Panc1 (cell line): ENCODE measurements at regions not wholly inside any gene's neighbourhood (a gene's known extent, or its start where the extent isn't known, plus 50 kb on each side); places are given as distances from the start of the nearest gene placed in this dataset.

Experiments
- ATAC-seq: fragments of 200-7000 bp; cut with Tn5 transposase; 2 replicates; pipeline ENCODE4 v1.9.1; 2020; ENCODE audit warnings: mild to moderate bottlenecking, moderate library complexity
- BruUV-seq: library from RNA; stranded (reverse); fragments of 400-500 nt; replicated peaks from 2 replicates; lab custom pipeline; 2021; lab: Mats Ljungman, UMichigan
- CTCF ChIA-PET: fragments of 300-600 bp; sonication (Branson Sonifier 250); formaldehyde crosslinking; loops from one replicate; lab custom pipeline; 2022; ENCODE audit warnings: antibody characterized with exemption; lab: Charles Lee
- POLR2A ChIA-PET: fragments of 300-600 bp; sonication (Branson Sonifier 250); formaldehyde crosslinking; loops from one replicate; lab custom pipeline; 2022; ENCODE audit warnings: antibody characterized with exemption; lab: Charles Lee
- DNase-seq: peaks from one replicate; pipeline ENCODE4 v3.0.0-alpha.2; 2010; ENCODE audit warnings: low read depth, low spot score
- H3K27ac ChIP-seq: 2 replicates; pipeline ENCODE4 v1.5.1; 2011; ENCODE audit warnings: mild to moderate bottlenecking, low read length, inconsistent platforms
- H3K27me3 ChIP-seq: fragments of 200-500 bp; sonication (Bioruptor generic); 2 replicates; pipeline ENCODE4 v1.6.0; 2014; ENCODE audit warnings: low read length, inconsistent platforms; ENCODE audit not compliant: control insufficient read depth, insufficient read depth
- H3K36me3 ChIP-seq: fragments of 200-500 bp; sonication (Bioruptor generic); 2 replicates; pipeline ENCODE4 v1.5.1; 2014; ENCODE audit warnings: inconsistent platforms, mild to moderate bottlenecking, low read length, moderate library complexity; ENCODE audit not compliant: control insufficient read depth, insufficient read depth
- H3K4me1 ChIP-seq: 2 replicates; pipeline ENCODE4 v1.5.1; 2011; ENCODE audit warnings: inconsistent platforms, mild to moderate bottlenecking, low read length, moderate library complexity; ENCODE audit not compliant: control insufficient read depth, insufficient read depth
- H3K4me3 ChIP-seq, 2 experiments: 2 replicates each; pipeline ENCODE4 v1.5.1; 2011 to 2012; ENCODE audit warnings: low read depth in 2 of 2, low read length in 2 of 2, mild to moderate bottlenecking in 2 of 2, inconsistent platforms in 1 of 2, moderate library complexity in 1 of 2
- H3K9me3 ChIP-seq: fragments of 200-500 bp; sonication (Bioruptor generic); 2 replicates; pipeline ENCODE4 v1.5.1; 2014; ENCODE audit warnings: low read depth, mild to moderate bottlenecking, inconsistent platforms, low read length, moderate library complexity; ENCODE audit not compliant: control insufficient read depth, insufficient read depth
- CTCF ChIP-seq: fragments of 450-650 bp; IDR thresholded peaks from 2 replicates; pipeline ENCODE4 v1.5.1; 2017; ENCODE audit warnings: mild to moderate bottlenecking
- POLR2AphosphoS5 ChIP-seq: IDR thresholded peaks from 2 replicates; pipeline ENCODE4 v1.6.1; 2012; ENCODE audit warnings: mild to moderate bottlenecking, low read depth, low read length, moderate library complexity
- SIN3A ChIP-seq: IDR thresholded peaks from 2 replicates; pipeline ENCODE4 v1.6.1; 2012; ENCODE audit warnings: low read depth, mild to moderate bottlenecking, low read length, moderate library complexity, borderline replicate concordance; ENCODE audit not compliant: insufficient read depth
- TCF7L2 ChIP-seq: IDR thresholded peaks from 2 replicates; pipeline ENCODE4 v1.6.1; 2011; ENCODE audit warnings: mild to moderate bottlenecking, low read depth, low read length, inconsistent platforms
- in situ Hi-C: cut with HindIII; loops from 2 replicates; pipeline ENCODE4 v1.10.0; 2016; ENCODE audit warnings: low sequenced_read_pairs, low pct_unique_long_range_greater_than_20kb
- intact Hi-C: fragments of 100-400 bp; cut with micrococcal nuclease; formaldehyde crosslinking; loops from one replicate; pipeline ENCODE4 v1.10.0; 2022; ENCODE audit not compliant: unreplicated experiment
- TF ChIP-seq, protein P1 (sequence below), 2 experiments: IDR thresholded peaks; 2 replicates each; pipeline ENCODE4 v1.6.1; 2011 to 2012; ENCODE audit warnings: low read depth in 2 of 2, control low read depth in 1 of 2, low read length in 1 of 2, mild to moderate bottlenecking in 1 of 2, moderate library complexity in 1 of 2; ENCODE audit not compliant: insufficient read depth in 1 of 2

DNA sequence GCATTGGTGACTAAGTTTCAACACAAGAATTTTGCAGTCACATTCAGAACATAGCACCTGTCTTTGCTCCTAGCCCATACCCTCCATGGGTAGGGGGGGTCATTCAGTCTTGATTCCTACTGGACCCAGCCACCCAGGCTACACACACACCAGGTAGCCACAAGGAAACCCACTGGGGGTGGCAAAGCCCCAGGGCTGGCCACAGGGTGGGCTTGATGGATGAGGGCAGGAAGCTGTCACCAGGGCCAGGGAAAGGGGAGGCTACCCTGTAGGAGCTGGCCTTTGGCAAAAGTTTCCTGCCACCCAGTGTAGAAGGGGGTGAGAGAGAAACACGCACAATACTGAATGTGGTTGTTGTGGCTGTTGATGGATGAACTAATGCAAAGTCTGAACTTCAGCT lies 74.5 kb upstream of the NKX1-1 start:
- no TSS peak for BruUV-seq
- no peak for TF ChIP-seq TCF7L2
- no peak for TF ChIP-seq POLR2AphosphoS5
- TF ChIP-seq, protein P1, sequence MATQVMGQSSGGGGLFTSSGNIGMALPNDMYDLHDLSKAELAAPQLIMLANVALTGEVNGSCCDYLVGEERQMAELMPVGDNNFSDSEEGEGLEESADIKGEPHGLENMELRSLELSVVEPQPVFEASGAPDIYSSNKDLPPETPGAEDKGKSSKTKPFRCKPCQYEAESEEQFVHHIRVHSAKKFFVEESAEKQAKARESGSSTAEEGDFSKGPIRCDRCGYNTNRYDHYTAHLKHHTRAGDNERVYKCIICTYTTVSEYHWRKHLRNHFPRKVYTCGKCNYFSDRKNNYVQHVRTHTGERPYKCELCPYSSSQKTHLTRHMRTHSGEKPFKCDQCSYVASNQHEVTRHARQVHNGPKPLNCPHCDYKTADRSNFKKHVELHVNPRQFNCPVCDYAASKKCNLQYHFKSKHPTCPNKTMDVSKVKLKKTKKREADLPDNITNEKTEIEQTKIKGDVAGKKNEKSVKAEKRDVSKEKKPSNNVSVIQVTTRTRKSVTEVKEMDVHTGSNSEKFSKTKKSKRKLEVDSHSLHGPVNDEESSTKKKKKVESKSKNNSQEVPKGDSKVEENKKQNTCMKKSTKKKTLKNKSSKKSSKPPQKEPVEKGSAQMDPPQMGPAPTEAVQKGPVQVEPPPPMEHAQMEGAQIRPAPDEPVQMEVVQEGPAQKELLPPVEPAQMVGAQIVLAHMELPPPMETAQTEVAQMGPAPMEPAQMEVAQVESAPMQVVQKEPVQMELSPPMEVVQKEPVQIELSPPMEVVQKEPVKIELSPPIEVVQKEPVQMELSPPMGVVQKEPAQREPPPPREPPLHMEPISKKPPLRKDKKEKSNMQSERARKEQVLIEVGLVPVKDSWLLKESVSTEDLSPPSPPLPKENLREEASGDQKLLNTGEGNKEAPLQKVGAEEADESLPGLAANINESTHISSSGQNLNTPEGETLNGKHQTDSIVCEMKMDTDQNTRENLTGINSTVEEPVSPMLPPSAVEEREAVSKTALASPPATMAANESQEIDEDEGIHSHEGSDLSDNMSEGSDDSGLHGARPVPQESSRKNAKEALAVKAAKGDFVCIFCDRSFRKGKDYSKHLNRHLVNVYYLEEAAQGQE (IDR thresholded peaks at IDR 0.05; ENCODE audit: insufficient read depth in 1 of 2, low read depth in 2 of 2, low read length in 1 of 2): no peak
- TF ChIP-seq SIN3A: no peak
- no peak for TF ChIP-seq CTCF
- CTCF ChIA-PET: no interaction called here
- ATAC-seq: no peak
- in situ Hi-C loops: no loop called here
- DNase-seq: no peak
- Histone ChIP-seq H3K9me3 (peaks cover 14% of the 10 kb centered on the region; the same call in 1 of the 2 replicates), H3K4me3 (no peak overlapping the region), H3K27me3 (no peaks in the 10 kb centered on the region; the same call in 1 of the 2 replicates), H3K4me1 (no peaks in the 10 kb centered on the region), H3K36me3 (no peaks in the 10 kb centered on the region), H3K27ac (no peak overlapping the region)
- intact Hi-C loops: no loop called here
- POLR2A ChIA-PET: no interaction called here

GRCh38 chr4:1479454-1479853 lies 73.2 kb upstream of the NKX1-1 start:
- Histone ChIP-seq H3K9me3 (peaks cover 1% of the 10 kb centered on the region; the same call in 1 of the 2 replicates), H3K27me3 (no peaks in the 10 kb centered on the region; the same call in 1 of the 2 replicates), H3K4me3 (no peak overlapping the region), H3K4me1 (no peaks in the 10 kb centered on the region), H3K27ac (no peak overlapping the region), H3K36me3 (no peaks in the 10 kb centered on the region)
- in situ Hi-C loops (no loop called here), intact Hi-C loops (no loop called here)
- no TSS peak for BruUV-seq
- TF ChIP-seq, protein P1 (IDR thresholded peaks at IDR 0.05; ENCODE audit: insufficient read depth in 1 of 2, low read depth in 2 of 2, low read length in 1 of 2): no peak
- TF ChIP-seq SIN3A (no peak), CTCF (no peak), TCF7L2 (no peak), POLR2AphosphoS5 (no peak)
- ChIA-PET POLR2A (interaction anchor here (0.5 kb wide), 1 partner anchor 367 kb away, joined by 11 read pairs; no protein-coding TSS in a partner anchor), CTCF (no interaction called here)
- DNase-seq (no peak), ATAC-seq (no peak)
